Neural crest cell (in vitro differentiated cells): ENCODE measurements at regions not wholly inside any gene's neighbourhood (a gene's known extent, or its start where the extent isn't known, plus 50 kb on each side); places are given as distances from the start of the nearest gene placed in this dataset.
A peak's percentile ranks its signal among the peaks of the same experiment; 100 is the strongest.

Experiments used
- DNase-seq: peaks from one replicate; pipeline ENCODE4 v3.0.0; 2021; ENCODE audit warnings: low read depth, mixed read lengths, low spot score
- H3K27ac Mint-ChIP-seq: one replicate; pipeline ENCODE4 v1.8.0; 2021; ENCODE audit warnings: mild to moderate bottlenecking, mixed read lengths; ENCODE audit not compliant: unreplicated experiment
- H3K27me3 Mint-ChIP-seq: 2 replicates; pipeline ENCODE4 v1.8.0; 2021; ENCODE audit warnings: low read depth, mild to moderate bottlenecking, mixed read lengths
- H3K36me3 Mint-ChIP-seq: 2 replicates; pipeline ENCODE4 v1.8.0; 2021; ENCODE audit warnings: low read depth, mild to moderate bottlenecking, mixed read lengths
- H3K4me1 Mint-ChIP-seq: 2 replicates; pipeline ENCODE4 v1.8.0; 2021; ENCODE audit warnings: mixed read lengths
- H3K4me3 Mint-ChIP-seq: one replicate; pipeline ENCODE4 v1.8.0; 2021; ENCODE audit warnings: mild to moderate bottlenecking, mixed read lengths
- H3K9me3 Mint-ChIP-seq: 2 replicates; pipeline ENCODE4 v1.8.0; 2021; ENCODE audit warnings: mixed read lengths
- TF ChIP-seq, protein P1 (sequence below): fragments of 200-600 bp; sonication (generic); conservative IDR thresholded peaks from 2 replicates; pipeline ENCODE4 v1.5.0; 2021; ENCODE audit warnings: antibody characterized with exemption, mild to moderate bottlenecking

- Mint-ChIP-seq H3K4me1 (peaks cover 68% of the 10 kb centered on the region), H3K27me3 (peaks cover 37% of the 10 kb centered on the region), H3K4me3 (peak overlapping the region; percentile 77), H3K9me3 (no peaks in the 10 kb centered on the region), H3K27ac (no peak overlapping the region), H3K36me3 (no peaks in the 10 kb centered on the region)
- TF ChIP-seq, protein P1, sequence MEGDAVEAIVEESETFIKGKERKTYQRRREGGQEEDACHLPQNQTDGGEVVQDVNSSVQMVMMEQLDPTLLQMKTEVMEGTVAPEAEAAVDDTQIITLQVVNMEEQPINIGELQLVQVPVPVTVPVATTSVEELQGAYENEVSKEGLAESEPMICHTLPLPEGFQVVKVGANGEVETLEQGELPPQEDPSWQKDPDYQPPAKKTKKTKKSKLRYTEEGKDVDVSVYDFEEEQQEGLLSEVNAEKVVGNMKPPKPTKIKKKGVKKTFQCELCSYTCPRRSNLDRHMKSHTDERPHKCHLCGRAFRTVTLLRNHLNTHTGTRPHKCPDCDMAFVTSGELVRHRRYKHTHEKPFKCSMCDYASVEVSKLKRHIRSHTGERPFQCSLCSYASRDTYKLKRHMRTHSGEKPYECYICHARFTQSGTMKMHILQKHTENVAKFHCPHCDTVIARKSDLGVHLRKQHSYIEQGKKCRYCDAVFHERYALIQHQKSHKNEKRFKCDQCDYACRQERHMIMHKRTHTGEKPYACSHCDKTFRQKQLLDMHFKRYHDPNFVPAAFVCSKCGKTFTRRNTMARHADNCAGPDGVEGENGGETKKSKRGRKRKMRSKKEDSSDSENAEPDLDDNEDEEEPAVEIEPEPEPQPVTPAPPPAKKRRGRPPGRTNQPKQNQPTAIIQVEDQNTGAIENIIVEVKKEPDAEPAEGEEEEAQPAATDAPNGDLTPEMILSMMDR, result no peak
- no peak for DNase-seq
These were observed 713.8 kb upstream of the WWC1 start for GRCh38 chr5:167577616-167578015.

DNA sequence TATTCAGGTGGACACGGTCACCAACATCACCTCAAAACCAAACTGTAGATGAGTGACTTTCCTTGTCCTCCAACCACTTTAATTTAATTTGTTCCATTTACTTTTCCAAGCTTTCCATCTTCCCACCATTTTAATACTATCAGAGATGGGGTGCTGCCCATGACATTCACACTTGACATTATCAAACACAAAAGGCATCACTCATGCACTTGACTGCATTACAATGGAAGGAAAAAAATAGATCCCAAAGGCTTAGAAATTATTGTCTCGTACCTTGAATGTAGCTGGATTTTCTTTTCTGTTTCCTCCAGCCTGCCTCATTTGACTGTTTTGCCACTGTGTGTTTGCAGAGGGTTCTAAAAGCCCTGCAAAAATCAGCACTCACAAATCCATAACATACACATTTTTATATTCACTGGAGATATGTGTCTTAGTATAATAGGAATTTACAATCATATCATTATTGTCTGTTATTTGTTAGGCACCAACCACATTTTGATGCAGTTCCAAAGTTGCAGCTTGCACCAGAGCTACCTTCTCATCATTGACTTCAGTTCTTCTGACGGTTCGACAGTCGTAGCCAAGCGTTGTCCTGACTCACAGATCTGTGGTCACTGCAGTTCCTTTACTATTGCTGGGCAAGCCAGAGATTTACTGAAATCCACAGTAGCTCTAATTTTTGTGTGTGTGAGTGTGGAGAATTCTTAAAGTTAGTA, 712.3 kb upstream of the WWC1 start:
- TF ChIP-seq, protein P1, result no peak
- H3K27ac Mint-ChIP-seq, result no peak overlapping the region
- no peak overlapping the region for H3K4me3 Mint-ChIP-seq
- no peaks in the 10 kb centered on the region for H3K9me3 Mint-ChIP-seq
- DNase-seq, result no peak
- H3K4me1 Mint-ChIP-seq, result peaks cover 56% of the 10 kb centered on the region
- no peaks in the 10 kb centered on the region for H3K36me3 Mint-ChIP-seq
- H3K27me3 Mint-ChIP-seq, result peaks cover 28% of the 10 kb centered on the region

DNA sequence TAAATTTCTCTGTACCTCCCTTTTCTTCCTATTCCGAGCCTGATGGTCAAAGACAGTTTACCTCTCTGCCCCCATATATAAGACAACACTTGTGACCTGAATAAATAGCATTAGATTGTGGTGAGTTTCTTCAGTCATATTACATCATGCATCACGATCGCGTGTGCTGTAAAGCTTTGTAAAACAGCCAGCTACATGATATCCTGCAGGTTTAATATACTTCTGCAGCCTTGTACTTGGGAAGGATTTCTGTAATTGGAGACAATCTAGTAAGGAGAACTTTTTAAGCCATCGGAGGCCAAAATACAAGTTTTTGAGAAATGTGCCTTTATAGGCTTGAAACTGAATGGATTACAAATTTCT, 711.8 kb upstream of the WWC1 start:
- H3K4me3 Mint-ChIP-seq, result no peak overlapping the region
- peaks cover 51% of the 10 kb centered on the region for H3K4me1 Mint-ChIP-seq
- H3K9me3 Mint-ChIP-seq, result no peaks in the 10 kb centered on the region
- no peak for DNase-seq
- TF ChIP-seq, protein P1, result no peak
- H3K27me3 Mint-ChIP-seq, result peaks cover 22% of the 10 kb centered on the region
- no peaks in the 10 kb centered on the region for H3K36me3 Mint-ChIP-seq
- H3K27ac Mint-ChIP-seq, result no peak overlapping the region

- no peaks in the 10 kb centered on the region for H3K36me3 Mint-ChIP-seq
- no peak overlapping the region for H3K27ac Mint-ChIP-seq
- DNase-seq, result no peak
- H3K4me3 Mint-ChIP-seq, result no peak overlapping the region
- peaks cover 47% of the 10 kb centered on the region for H3K4me1 Mint-ChIP-seq
- H3K27me3 Mint-ChIP-seq, result peaks cover 13% of the 10 kb centered on the region
- TF ChIP-seq, protein P1, result no peak
- H3K9me3 Mint-ChIP-seq, result peaks cover 4% of the 10 kb centered on the region
These were observed 710.8 kb upstream of the WWC1 start for GRCh38 chr5:167580608-167581007.

- Mint-ChIP-seq H3K27me3 (no peaks in the 10 kb centered on the region), H3K4me1 (peaks cover 37% of the 10 kb centered on the region), H3K4me3 (no peak overlapping the region), H3K9me3 (peaks cover 4% of the 10 kb centered on the region), H3K27ac (no peak overlapping the region), H3K36me3 (no peaks in the 10 kb centered on the region)
- TF ChIP-seq, protein P1, result no peak
- no peak for DNase-seq
These were observed 709.2 kb upstream of the WWC1 start for GRCh38 chr5:167582283-167582682.
